NB4 (cell line): ENCODE measurements at regions not wholly inside any gene's neighbourhood (a gene's known extent, or its start where the extent isn't known, plus 50 kb on each side); places are given as distances from the start of the nearest gene placed in this dataset.

Experiments used
- CTCF ChIP-seq: IDR thresholded peaks from one replicate; pipeline ENCODE4 v1.5.1; 2012; ENCODE audit warnings: low read depth, low read length
- MAX ChIP-seq: IDR thresholded peaks from 2 replicates; pipeline ENCODE4 v1.6.1; 2011; ENCODE audit warnings: low read depth, low read length
- MYC ChIP-seq: IDR thresholded peaks from 2 replicates; pipeline ENCODE4 v1.6.1; 2011; ENCODE audit warnings: low read depth, low read length
- POLR2A ChIP-seq: IDR thresholded peaks from 2 replicates; pipeline ENCODE4 v1.6.1; 2011; ENCODE audit warnings: mild to moderate bottlenecking; ENCODE audit not compliant: insufficient read length; ENCODE audit errors: extremely low read depth

- TF ChIP-seq CTCF, result no peak
- no peak for TF ChIP-seq MAX
- TF ChIP-seq POLR2A, result no peak
- no peak for TF ChIP-seq MYC
Measured at GRCh38 chr10:117752103-117752502, 209.6 kb downstream of the EMX2 start.
